Neural cell (in vitro differentiated cells): ENCODE measurements at regions not wholly inside any gene's neighbourhood (a gene's known extent, or its start where the extent isn't known, plus 50 kb on each side); places are given as distances from the start of the nearest gene placed in this dataset.

Experiments used
- EP300 ChIP-seq: fragments of 450-650 bp; conservative IDR thresholded peaks from 2 replicates; pipeline ENCODE4 v1.6.1; 2014; ENCODE audit warnings: antibody characterized with exemption, mild to moderate bottlenecking, moderate library complexity; ENCODE audit not compliant: poor library complexity, severe bottlenecking
- EZH2 ChIP-seq: fragments of 200-600, 300-800 bp; shearing (Covaris generic), sonication (generic); IDR thresholded peaks from 2 replicates; pipeline ENCODE4 v1.6.1; 2014; ENCODE audit warnings: antibody characterized with exemption, low read length, borderline replicate concordance, mild to moderate bottlenecking; ENCODE audit not compliant: insufficient read depth, poor library complexity, severe bottlenecking
- MXI1 ChIP-seq: fragments of 450-650 bp; conservative IDR thresholded peaks from 2 replicates; pipeline ENCODE4 v1.6.1; 2014; ENCODE audit warnings: antibody characterized with exemption, mild to moderate bottlenecking; ENCODE audit not compliant: poor library complexity, severe bottlenecking
- POLR2AphosphoS5 ChIP-seq: IDR thresholded peaks from 2 replicates; pipeline ENCODE4 v1.6.1; 2012
- RAD21 ChIP-seq: fragments of 450-650 bp; conservative IDR thresholded peaks from 2 replicates; pipeline ENCODE4 v1.6.1; 2014; ENCODE audit warnings: antibody characterized with exemption, mild to moderate bottlenecking, moderate library complexity
- SMC3 ChIP-seq: fragments of 450-650 bp; conservative IDR thresholded peaks from 2 replicates; pipeline ENCODE4 v1.6.1; 2014; ENCODE audit warnings: antibody characterized with exemption, mild to moderate bottlenecking, moderate library complexity; ENCODE audit not compliant: poor library complexity
- TAF1 ChIP-seq: IDR thresholded peaks from 2 replicates; pipeline ENCODE4 v1.6.1; 2012; ENCODE audit warnings: low read depth
- TF ChIP-seq, protein P1 (sequence below): fragments of 450-650 bp; IDR thresholded peaks from 2 replicates; pipeline ENCODE4 v1.5.1; 2014; ENCODE audit warnings: antibody characterized with exemption, mild to moderate bottlenecking, moderate library complexity; ENCODE audit not compliant: poor library complexity, severe bottlenecking

DNA sequence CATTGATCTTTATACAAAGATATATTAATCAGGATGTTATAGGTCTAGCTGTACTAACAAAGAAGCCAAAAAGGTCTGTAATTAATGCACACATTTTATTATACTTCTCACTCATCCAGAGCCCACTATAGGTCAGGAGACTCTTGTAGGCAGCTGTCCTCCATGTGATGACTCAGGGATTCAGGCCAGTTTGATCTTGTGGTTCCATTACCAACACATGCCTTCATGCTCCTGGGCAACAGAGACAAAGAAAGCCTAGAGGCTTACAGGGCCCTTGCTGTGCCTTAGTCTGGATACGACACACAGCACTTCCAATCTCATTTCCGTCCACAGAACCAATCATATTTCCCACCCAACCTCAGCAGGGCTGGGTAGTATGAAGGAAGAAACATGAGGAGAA lies 150.3 kb upstream of the NCAM1 start:
- TF ChIP-seq EP300, result no peak
- TF ChIP-seq POLR2AphosphoS5, result no peak
- TF ChIP-seq, protein P1, sequence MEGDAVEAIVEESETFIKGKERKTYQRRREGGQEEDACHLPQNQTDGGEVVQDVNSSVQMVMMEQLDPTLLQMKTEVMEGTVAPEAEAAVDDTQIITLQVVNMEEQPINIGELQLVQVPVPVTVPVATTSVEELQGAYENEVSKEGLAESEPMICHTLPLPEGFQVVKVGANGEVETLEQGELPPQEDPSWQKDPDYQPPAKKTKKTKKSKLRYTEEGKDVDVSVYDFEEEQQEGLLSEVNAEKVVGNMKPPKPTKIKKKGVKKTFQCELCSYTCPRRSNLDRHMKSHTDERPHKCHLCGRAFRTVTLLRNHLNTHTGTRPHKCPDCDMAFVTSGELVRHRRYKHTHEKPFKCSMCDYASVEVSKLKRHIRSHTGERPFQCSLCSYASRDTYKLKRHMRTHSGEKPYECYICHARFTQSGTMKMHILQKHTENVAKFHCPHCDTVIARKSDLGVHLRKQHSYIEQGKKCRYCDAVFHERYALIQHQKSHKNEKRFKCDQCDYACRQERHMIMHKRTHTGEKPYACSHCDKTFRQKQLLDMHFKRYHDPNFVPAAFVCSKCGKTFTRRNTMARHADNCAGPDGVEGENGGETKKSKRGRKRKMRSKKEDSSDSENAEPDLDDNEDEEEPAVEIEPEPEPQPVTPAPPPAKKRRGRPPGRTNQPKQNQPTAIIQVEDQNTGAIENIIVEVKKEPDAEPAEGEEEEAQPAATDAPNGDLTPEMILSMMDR, result no peak
- TF ChIP-seq MXI1, result no peak
- no peak for TF ChIP-seq EZH2
- TF ChIP-seq RAD21, result no peak
- TF ChIP-seq TAF1, result no peak
- no peak for TF ChIP-seq SMC3
